Lower leg skin (tissue), 3 donors: ENCODE measurements at regions not wholly inside any gene's neighbourhood (a gene's known extent, or its start where the extent isn't known, plus 50 kb on each side); places are given as distances from the start of the nearest gene placed in this dataset.

Experiments used
- CTCF ChIP-seq, 3 donors: fragments of 450-650 bp; IDR thresholded peaks; one replicate each; pipeline ENCODE4 v1.5.1; 2016; ENCODE audit warnings: antibody characterized with exemption in 3 of 3, mild to moderate bottlenecking in 3 of 3, moderate library complexity in 2 of 3
- POLR2A ChIP-seq, 2 donors: fragments of 450-650 bp; IDR thresholded peaks; one replicate each; pipeline ENCODE4 v1.6.1; 2016 to 2017; ENCODE audit warnings: antibody characterized with exemption in 2 of 2, mild to moderate bottlenecking in 1 of 2, moderate library complexity in 1 of 2

GRCh38 chr11:13150487-13150886 is 127.1 kb upstream of the BMAL1 start:
- TF ChIP-seq CTCF (IDR thresholded peaks at IDR 0.05) (no peak), POLR2A (IDR thresholded peaks at IDR 0.05) (no peak)
